ENCODE measurements at regions not wholly inside any gene's neighbourhood (a gene's known extent, or its start where the extent isn't known, plus 50 kb on each side); places are given as distances from the start of the nearest gene placed in this dataset.

DNA sequence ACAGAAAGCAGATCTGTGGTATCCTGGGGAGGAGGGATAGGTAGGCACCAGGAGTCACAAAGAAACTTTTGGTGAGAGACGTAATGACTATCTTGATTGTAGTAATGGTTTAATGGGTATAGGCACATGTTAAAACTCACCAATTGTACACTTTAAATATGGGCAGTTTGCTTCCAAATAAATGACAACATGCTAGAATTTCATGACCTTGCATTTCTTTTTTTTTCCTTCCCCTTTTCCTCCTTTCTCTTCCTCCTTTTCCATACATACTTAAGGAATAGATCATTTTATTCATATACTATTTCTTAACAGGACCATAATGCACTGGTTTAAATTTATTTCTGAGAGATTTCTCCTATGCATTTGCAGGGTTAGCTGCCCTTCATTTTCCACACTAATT, 341.8 kb downstream of the TMEM182 start:
- TF ChIP-seq, protein P1, sequence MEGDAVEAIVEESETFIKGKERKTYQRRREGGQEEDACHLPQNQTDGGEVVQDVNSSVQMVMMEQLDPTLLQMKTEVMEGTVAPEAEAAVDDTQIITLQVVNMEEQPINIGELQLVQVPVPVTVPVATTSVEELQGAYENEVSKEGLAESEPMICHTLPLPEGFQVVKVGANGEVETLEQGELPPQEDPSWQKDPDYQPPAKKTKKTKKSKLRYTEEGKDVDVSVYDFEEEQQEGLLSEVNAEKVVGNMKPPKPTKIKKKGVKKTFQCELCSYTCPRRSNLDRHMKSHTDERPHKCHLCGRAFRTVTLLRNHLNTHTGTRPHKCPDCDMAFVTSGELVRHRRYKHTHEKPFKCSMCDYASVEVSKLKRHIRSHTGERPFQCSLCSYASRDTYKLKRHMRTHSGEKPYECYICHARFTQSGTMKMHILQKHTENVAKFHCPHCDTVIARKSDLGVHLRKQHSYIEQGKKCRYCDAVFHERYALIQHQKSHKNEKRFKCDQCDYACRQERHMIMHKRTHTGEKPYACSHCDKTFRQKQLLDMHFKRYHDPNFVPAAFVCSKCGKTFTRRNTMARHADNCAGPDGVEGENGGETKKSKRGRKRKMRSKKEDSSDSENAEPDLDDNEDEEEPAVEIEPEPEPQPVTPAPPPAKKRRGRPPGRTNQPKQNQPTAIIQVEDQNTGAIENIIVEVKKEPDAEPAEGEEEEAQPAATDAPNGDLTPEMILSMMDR (conservative IDR thresholded peaks at IDR 0.05): no peak
- no peaks in the 10 kb centered on the region for H3K4me1 Mint-ChIP-seq
- no peaks in the 10 kb centered on the region for H3K9me3 Mint-ChIP-seq
- peaks cover 16% of the 10 kb centered on the region for H3K27me3 Mint-ChIP-seq (ENCODE audit: low read depth)
- H3K27ac Mint-ChIP-seq (ENCODE audit: unreplicated experiment): no peak overlapping the region
- no peak for DNase-seq (ENCODE audit: low read depth, low spot score)
- H3K36me3 Mint-ChIP-seq (ENCODE audit: low read depth): no peaks in the 10 kb centered on the region
- no peak overlapping the region for H3K4me3 Mint-ChIP-seq

DNA sequence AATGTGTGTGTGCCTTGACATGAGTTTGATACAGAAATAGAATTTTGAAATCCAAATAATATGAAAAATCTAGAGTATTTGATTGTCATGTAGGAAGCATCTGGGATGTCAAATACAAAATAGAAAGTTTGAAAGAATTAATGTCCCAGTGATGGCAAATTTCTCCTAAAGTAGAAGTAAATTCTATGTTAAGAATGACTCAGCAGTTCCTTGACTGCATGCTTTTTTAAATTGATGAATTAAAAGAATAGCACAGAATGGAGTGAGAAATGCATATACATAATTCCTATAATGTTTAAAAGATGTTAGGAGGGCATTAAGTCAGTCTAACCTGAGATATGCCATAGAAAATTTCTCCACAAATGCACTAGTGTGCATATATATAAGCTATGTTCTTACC, 357.5 kb downstream of the TMEM182 start:
- TF ChIP-seq, protein P1 (conservative IDR thresholded peaks at IDR 0.05): no peak
- no peak overlapping the region for H3K4me3 Mint-ChIP-seq
- H3K9me3 Mint-ChIP-seq: no peaks in the 10 kb centered on the region
- H3K27me3 Mint-ChIP-seq (ENCODE audit: low read depth): no peaks in the 10 kb centered on the region
- H3K4me1 Mint-ChIP-seq: no peaks in the 10 kb centered on the region
- no peak for DNase-seq (ENCODE audit: low read depth, low spot score)
- no peaks in the 10 kb centered on the region for H3K36me3 Mint-ChIP-seq (ENCODE audit: low read depth)
- H3K27ac Mint-ChIP-seq (ENCODE audit: unreplicated experiment): no peak overlapping the region

DNA sequence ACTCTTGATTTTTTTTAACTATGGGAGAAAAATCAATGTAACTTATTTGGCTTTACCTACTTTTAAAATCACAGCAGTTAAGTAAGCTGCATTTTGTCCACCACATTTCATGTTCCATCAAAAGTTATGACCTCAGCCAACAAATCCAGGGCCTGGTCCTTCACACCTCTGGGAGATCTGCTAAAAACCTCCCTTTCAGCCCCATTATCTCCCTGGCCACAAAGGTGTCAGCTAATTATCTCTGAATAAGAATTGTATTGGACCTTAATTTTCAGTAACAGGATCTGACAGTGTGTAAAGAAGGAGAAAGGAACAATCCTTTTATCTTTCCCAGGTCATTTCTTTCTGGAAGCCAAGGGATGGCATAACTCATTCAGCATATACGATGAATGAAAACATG, 359.3 kb downstream of the TMEM182 start:
- TF ChIP-seq, protein P1 (conservative IDR thresholded peaks at IDR 0.05): no peak
- H3K9me3 Mint-ChIP-seq: no peaks in the 10 kb centered on the region
- no peak for DNase-seq (ENCODE audit: low read depth, low spot score)
- H3K27me3 Mint-ChIP-seq (ENCODE audit: low read depth): no peaks in the 10 kb centered on the region
- no peaks in the 10 kb centered on the region for H3K4me1 Mint-ChIP-seq
- no peak overlapping the region for H3K27ac Mint-ChIP-seq (ENCODE audit: unreplicated experiment)
- H3K36me3 Mint-ChIP-seq (ENCODE audit: low read depth): no peaks in the 10 kb centered on the region
- H3K4me3 Mint-ChIP-seq: no peak overlapping the region

DNA sequence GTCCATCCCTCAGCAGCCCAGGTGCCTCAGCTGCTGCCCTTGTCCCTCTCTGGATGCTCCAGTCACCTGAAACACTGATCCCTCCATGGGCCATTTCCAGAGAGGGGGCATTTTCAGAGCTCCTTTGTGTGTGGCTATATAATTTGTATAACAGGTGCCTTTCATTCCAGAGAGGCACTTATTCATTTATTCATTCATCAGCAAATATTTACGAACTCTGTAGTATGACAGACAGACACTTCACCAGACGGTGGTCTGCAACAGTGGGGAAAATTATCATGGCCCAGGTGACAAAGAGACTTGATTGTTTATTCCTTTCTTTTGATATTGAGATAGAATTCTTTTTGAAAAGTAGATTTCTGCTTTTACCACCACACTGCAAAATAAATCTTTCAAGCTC, 361.7 kb downstream of the TMEM182 start:
- Mint-ChIP-seq H3K27me3 (ENCODE audit: low read depth) (no peaks in the 10 kb centered on the region), H3K27ac (ENCODE audit: unreplicated experiment) (no peak overlapping the region), H3K9me3 (no peaks in the 10 kb centered on the region), H3K4me3 (no peak overlapping the region), H3K36me3 (ENCODE audit: low read depth) (no peaks in the 10 kb centered on the region), H3K4me1 (no peaks in the 10 kb centered on the region)
- TF ChIP-seq, protein P1 (conservative IDR thresholded peaks at IDR 0.05): no peak
- DNase-seq (ENCODE audit: low read depth, low spot score): no peak

DNA sequence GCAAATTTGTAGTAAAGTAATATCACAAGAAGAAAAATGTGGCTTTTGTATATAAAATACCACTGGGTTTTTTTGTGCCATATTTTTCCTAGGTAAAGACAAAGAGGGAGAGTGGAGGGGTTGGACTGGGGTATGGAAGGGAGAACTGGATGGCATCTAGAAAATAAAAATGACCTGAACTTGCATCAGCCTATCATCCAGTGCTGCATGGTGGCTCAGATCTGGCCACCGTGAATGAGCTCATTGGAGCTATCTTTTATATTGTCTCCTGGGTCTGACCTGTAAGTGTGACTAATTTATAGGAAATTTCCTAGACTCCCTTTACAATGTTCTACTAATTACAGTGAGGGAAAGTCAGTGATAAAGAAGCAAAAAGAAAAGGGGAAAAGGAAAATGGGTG, 369.0 kb downstream of the TMEM182 start:
- Mint-ChIP-seq H3K27ac (ENCODE audit: unreplicated experiment) (no peak overlapping the region), H3K4me1 (no peaks in the 10 kb centered on the region), H3K36me3 (ENCODE audit: low read depth) (peaks cover 2% of the 10 kb centered on the region), H3K4me3 (no peak overlapping the region), H3K9me3 (peaks cover 7% of the 10 kb centered on the region), H3K27me3 (ENCODE audit: low read depth) (no peaks in the 10 kb centered on the region)
- no peak for DNase-seq (ENCODE audit: low read depth, low spot score)
- TF ChIP-seq, protein P1 (conservative IDR thresholded peaks at IDR 0.05): no peak
